DND-41 (cell line): ENCODE measurements at regions not wholly inside any gene's neighbourhood (a gene's known extent, or its start where the extent isn't known, plus 50 kb on each side); places are given as distances from the start of the nearest gene placed in this dataset.

Experiments used
- EZH2 ChIP-seq: IDR thresholded peaks from 3 replicates; pipeline ENCODE4 v1.6.1; 2012; ENCODE audit warnings: borderline replicate concordance, low read depth, mild to moderate bottlenecking, moderate library complexity, low read length, inconsistent platforms; ENCODE audit not compliant: severe bottlenecking
- TF ChIP-seq, protein P1 (sequence below): IDR thresholded peaks from 2 replicates; pipeline ENCODE4 v1.5.1; 2012; ENCODE audit warnings: borderline replicate concordance, low read length, moderate library complexity, mild to moderate bottlenecking; ENCODE audit not compliant: poor library complexity, severe bottlenecking; ENCODE audit errors: extremely low read depth

- TF ChIP-seq, protein P1, sequence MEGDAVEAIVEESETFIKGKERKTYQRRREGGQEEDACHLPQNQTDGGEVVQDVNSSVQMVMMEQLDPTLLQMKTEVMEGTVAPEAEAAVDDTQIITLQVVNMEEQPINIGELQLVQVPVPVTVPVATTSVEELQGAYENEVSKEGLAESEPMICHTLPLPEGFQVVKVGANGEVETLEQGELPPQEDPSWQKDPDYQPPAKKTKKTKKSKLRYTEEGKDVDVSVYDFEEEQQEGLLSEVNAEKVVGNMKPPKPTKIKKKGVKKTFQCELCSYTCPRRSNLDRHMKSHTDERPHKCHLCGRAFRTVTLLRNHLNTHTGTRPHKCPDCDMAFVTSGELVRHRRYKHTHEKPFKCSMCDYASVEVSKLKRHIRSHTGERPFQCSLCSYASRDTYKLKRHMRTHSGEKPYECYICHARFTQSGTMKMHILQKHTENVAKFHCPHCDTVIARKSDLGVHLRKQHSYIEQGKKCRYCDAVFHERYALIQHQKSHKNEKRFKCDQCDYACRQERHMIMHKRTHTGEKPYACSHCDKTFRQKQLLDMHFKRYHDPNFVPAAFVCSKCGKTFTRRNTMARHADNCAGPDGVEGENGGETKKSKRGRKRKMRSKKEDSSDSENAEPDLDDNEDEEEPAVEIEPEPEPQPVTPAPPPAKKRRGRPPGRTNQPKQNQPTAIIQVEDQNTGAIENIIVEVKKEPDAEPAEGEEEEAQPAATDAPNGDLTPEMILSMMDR: no peak
- no peak for TF ChIP-seq EZH2
Observed at GRCh38 chr7:38007096-38007495, 86.7 kb downstream of the EPDR1 start.
